ENCODE measurements at regions not wholly inside any gene's neighbourhood (a gene's known extent, or its start where the extent isn't known, plus 50 kb on each side); places are given as distances from the start of the nearest gene placed in this dataset.

GRCh38 chr20:52768694-52769093, 203.5 kb upstream of the TSHZ2 start:
- Histone ChIP-seq H3K4me1 (ENCODE audit: low read length) (no peaks in the 10 kb centered on the region), H3K9me3 (replicated peaks; ENCODE audit: insufficient read depth, low read length) (no peaks in the 10 kb centered on the region), H3F3A (ENCODE audit: insufficient read depth, low read length) (no peaks in the 10 kb centered on the region), H3K27ac (ENCODE audit: low read length) (no peak overlapping the region), H3K9me2 (replicated peaks; ENCODE audit: insufficient read depth, low read length) (no peaks in the 10 kb centered on the region), H3K79me2 (ENCODE audit: low read length) (no peaks in the 10 kb centered on the region), H3K27me3 (replicated peaks; ENCODE audit: insufficient read depth, low read length) (no peaks in the 10 kb centered on the region), H2AFZ (ENCODE audit: low read length) (no peak overlapping the region), H3K36me3 (replicated peaks; ENCODE audit: insufficient read depth, low read length) (no peaks in the 10 kb centered on the region), H3K4me2 (ENCODE audit: low read depth, low read length) (no peak overlapping the region), H3K9ac (ENCODE audit: low read length) (no peak overlapping the region), H4K20me1 (ENCODE audit: insufficient read depth, low read length) (no peaks in the 10 kb centered on the region), H3K4me3 (ENCODE audit: low read length) (no peak overlapping the region)
- TF ChIP-seq EZH2phosphoT487 (IDR thresholded peaks at IDR 0.05; ENCODE audit: low read length) (no peak), EZH2 (optimal IDR thresholded peaks at IDR 0.05; ENCODE audit: low read depth, low read length) (no peak), CTCF (IDR thresholded peaks at IDR 0.05; ENCODE audit: low read length) (no peak)
- DNase-seq, result no peak

- Histone ChIP-seq H3K9ac (ENCODE audit: low read length) (no peak overlapping the region), H3K4me3 (ENCODE audit: low read length) (no peak overlapping the region), H3K4me2 (ENCODE audit: low read depth, low read length) (no peak overlapping the region), H3F3A (ENCODE audit: insufficient read depth, low read length) (no peaks in the 10 kb centered on the region), H3K9me2 (replicated peaks; ENCODE audit: insufficient read depth, low read length) (no peaks in the 10 kb centered on the region), H3K27ac (ENCODE audit: low read length) (no peak overlapping the region), H3K4me1 (ENCODE audit: low read length) (no peaks in the 10 kb centered on the region), H3K27me3 (replicated peaks; ENCODE audit: insufficient read depth, low read length) (no peaks in the 10 kb centered on the region), H3K9me3 (replicated peaks; ENCODE audit: insufficient read depth, low read length) (no peaks in the 10 kb centered on the region), H4K20me1 (ENCODE audit: insufficient read depth, low read length) (no peaks in the 10 kb centered on the region), H3K79me2 (ENCODE audit: low read length) (no peaks in the 10 kb centered on the region), H2AFZ (ENCODE audit: low read length) (no peak overlapping the region), H3K36me3 (replicated peaks; ENCODE audit: insufficient read depth, low read length) (no peaks in the 10 kb centered on the region)
- TF ChIP-seq EZH2phosphoT487 (IDR thresholded peaks at IDR 0.05; ENCODE audit: low read length) (no peak), CTCF (IDR thresholded peaks at IDR 0.05; ENCODE audit: low read length) (no peak), EZH2 (optimal IDR thresholded peaks at IDR 0.05; ENCODE audit: low read depth, low read length) (no peak)
- DNase-seq, result no peak
Measured at GRCh38 chr20:52766645-52767435, 205.3 kb upstream of the TSHZ2 start.

DNA sequence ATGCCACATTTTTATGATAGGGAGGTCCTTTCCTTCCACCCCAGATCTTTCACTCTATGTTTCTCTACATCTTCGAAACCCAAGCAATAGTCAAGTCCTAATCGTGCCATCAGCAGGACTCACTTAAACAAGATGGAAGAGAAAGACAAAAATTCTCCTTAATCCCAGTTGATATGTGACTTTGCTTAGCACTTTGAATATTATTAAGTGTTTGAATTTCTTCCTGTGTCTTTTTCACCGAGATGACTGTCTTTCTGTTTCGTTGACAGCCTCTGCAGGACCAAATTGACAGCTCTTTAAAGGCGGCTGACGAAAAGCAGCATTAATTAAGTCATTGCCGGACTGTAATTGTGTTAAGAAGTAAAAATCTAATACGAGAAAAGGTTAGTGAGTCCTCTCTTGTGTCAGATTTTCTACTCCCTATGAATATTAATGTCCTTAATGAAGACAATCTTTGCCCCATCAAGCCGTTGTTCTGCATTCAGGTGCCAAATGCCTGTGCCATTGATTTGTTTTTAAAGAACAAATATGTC, 208.8 kb upstream of the TSHZ2 start:
- Histone ChIP-seq H4K20me1 (ENCODE audit: insufficient read depth, low read length) (no peaks in the 10 kb centered on the region), H3K4me1 (ENCODE audit: low read length) (no peaks in the 10 kb centered on the region), H3K36me3 (replicated peaks; ENCODE audit: insufficient read depth, low read length) (no peaks in the 10 kb centered on the region), H3K9me2 (replicated peaks; ENCODE audit: insufficient read depth, low read length) (no peaks in the 10 kb centered on the region), H3K79me2 (ENCODE audit: low read length) (no peaks in the 10 kb centered on the region), H3K9me3 (replicated peaks; ENCODE audit: insufficient read depth, low read length) (no peaks in the 10 kb centered on the region), H3K9ac (ENCODE audit: low read length) (no peak overlapping the region), H3K4me3 (ENCODE audit: low read length) (no peak overlapping the region), H3K27me3 (replicated peaks; ENCODE audit: insufficient read depth, low read length) (no peaks in the 10 kb centered on the region), H2AFZ (ENCODE audit: low read length) (no peak overlapping the region), H3K27ac (ENCODE audit: low read length) (no peak overlapping the region), H3K4me2 (ENCODE audit: low read depth, low read length) (no peak overlapping the region), H3F3A (ENCODE audit: insufficient read depth, low read length) (no peaks in the 10 kb centered on the region)
- TF ChIP-seq EZH2 (optimal IDR thresholded peaks at IDR 0.05; ENCODE audit: low read depth, low read length), result no peak
- TF ChIP-seq EZH2phosphoT487 (IDR thresholded peaks at IDR 0.05; ENCODE audit: low read length), result no peak
- no peak for TF ChIP-seq CTCF (IDR thresholded peaks at IDR 0.05; ENCODE audit: low read length)
- DNase-seq, result no peak

Data from MM.1S (cell line).